ENCODE measurements at regions not wholly inside any gene's neighbourhood (a gene's known extent, or its start where the extent isn't known, plus 50 kb on each side); places are given as distances from the start of the nearest gene placed in this dataset.
"Not testable (repeated sequence)": the region's sequence is repeated elsewhere in the genome, so short reads cannot be mapped to it uniquely, and the experiment has no call there.

GRCh38 chr20:4468114-4468513, 218.1 kb upstream of the PRNP start:
- no peak overlapping the region for H2AFZ ChIP-seq (ENCODE audit: low read length)
- H3K4me3 ChIP-seq (replicated peaks in 1 of 4; ENCODE audit: control extremely low read depth in 1 of 4, insufficient read depth in 1 of 4, low read depth in 3 of 4, low read length in 4 of 4): no peak overlapping the region
- H3K9me3 ChIP-seq (ENCODE audit: control insufficient read depth, insufficient read depth, low read depth, low read length): no peaks in the 10 kb centered on the region
- H3K4me1 ChIP-seq (ENCODE audit: control insufficient read depth, extremely low read depth, insufficient read depth, low read length): peaks cover 7% of the 10 kb centered on the region
- TF ChIP-seq CTCF (conservative IDR thresholded peaks at IDR 0.05 in 1 of 2, IDR thresholded peaks at IDR 0.05 in 1 of 2; ENCODE audit: low read depth in 1 of 2, low read length in 2 of 2) (no peak), EZH2 (IDR thresholded peaks at IDR 0.05; ENCODE audit: low read length, missing control alignments) (no peak)
- H4K20me1 ChIP-seq (ENCODE audit: control insufficient read depth, extremely low read depth, insufficient read depth, low read length): no peaks in the 10 kb centered on the region
- H3K27ac ChIP-seq (ENCODE audit: insufficient read depth, low read length): no peak overlapping the region
- H3K79me2 ChIP-seq (ENCODE audit: control insufficient read depth, insufficient read depth, low read length): no peaks in the 10 kb centered on the region
- H3K27me3 ChIP-seq (ENCODE audit: control insufficient read depth, insufficient read depth, low read length): no peaks in the 10 kb centered on the region
- H3K36me3 ChIP-seq (ENCODE audit: control insufficient read depth, insufficient read depth, low read length): no peaks in the 10 kb centered on the region
- no peak overlapping the region for H3K9ac ChIP-seq (ENCODE audit: insufficient read depth, low read length)
- no peak for DNase-seq (ENCODE audit: low read depth in 2 of 2)
- H3K4me2 ChIP-seq (ENCODE audit: extremely low read depth, insufficient read depth, low read length): no peak overlapping the region

GRCh38 chr20:4465855-4466545, 216.9 kb upstream of the ADRA1D start:
- no peak overlapping the region for H3K4me3 ChIP-seq (replicated peaks in 1 of 4; ENCODE audit: control extremely low read depth in 1 of 4, insufficient read depth in 1 of 4, low read depth in 3 of 4, low read length in 4 of 4)
- H3K4me2 ChIP-seq (ENCODE audit: extremely low read depth, insufficient read depth, low read length): no peak overlapping the region
- H3K36me3 ChIP-seq (ENCODE audit: control insufficient read depth, insufficient read depth, low read length): no peaks in the 10 kb centered on the region
- H3K9me3 ChIP-seq (ENCODE audit: control insufficient read depth, insufficient read depth, low read depth, low read length): no peaks in the 10 kb centered on the region
- no peaks in the 10 kb centered on the region for H4K20me1 ChIP-seq (ENCODE audit: control insufficient read depth, extremely low read depth, insufficient read depth, low read length)
- H3K27me3 ChIP-seq (ENCODE audit: control insufficient read depth, insufficient read depth, low read length): no peaks in the 10 kb centered on the region
- H2AFZ ChIP-seq (ENCODE audit: low read length): no peak overlapping the region
- H3K27ac ChIP-seq (ENCODE audit: insufficient read depth, low read length): no peak overlapping the region
- H3K9ac ChIP-seq (ENCODE audit: insufficient read depth, low read length): no peak overlapping the region
- peaks cover 5% of the 10 kb centered on the region for H3K4me1 ChIP-seq (ENCODE audit: control insufficient read depth, extremely low read depth, insufficient read depth, low read length)
- no peaks in the 10 kb centered on the region for H3K79me2 ChIP-seq (ENCODE audit: control insufficient read depth, insufficient read depth, low read length)
- TF ChIP-seq EZH2 (IDR thresholded peaks at IDR 0.05; ENCODE audit: low read length, missing control alignments) (no peak), CTCF (conservative IDR thresholded peaks at IDR 0.05 in 1 of 2, IDR thresholded peaks at IDR 0.05 in 1 of 2; ENCODE audit: low read depth in 1 of 2, low read length in 2 of 2) (no peak)
- DNase-seq (ENCODE audit: low read depth in 2 of 2): peak; percentile 71 to 77

GRCh38 chr20:4465212-4465611, 216.1 kb upstream of the ADRA1D start:
- Histone ChIP-seq H3K9me3 (ENCODE audit: control insufficient read depth, insufficient read depth, low read depth, low read length) (no peaks in the 10 kb centered on the region), H3K9ac (ENCODE audit: insufficient read depth, low read length) (no peak overlapping the region), H3K27ac (ENCODE audit: insufficient read depth, low read length) (no peak overlapping the region), H3K79me2 (ENCODE audit: control insufficient read depth, insufficient read depth, low read length) (no peaks in the 10 kb centered on the region), H3K4me2 (ENCODE audit: extremely low read depth, insufficient read depth, low read length) (no peak overlapping the region), H2AFZ (ENCODE audit: low read length) (no peak overlapping the region), H3K4me3 (replicated peaks in 1 of 4; ENCODE audit: control extremely low read depth in 1 of 4, insufficient read depth in 1 of 4, low read depth in 3 of 4, low read length in 4 of 4) (no peak overlapping the region), H4K20me1 (ENCODE audit: control insufficient read depth, extremely low read depth, insufficient read depth, low read length) (no peaks in the 10 kb centered on the region), H3K36me3 (ENCODE audit: control insufficient read depth, insufficient read depth, low read length) (no peaks in the 10 kb centered on the region), H3K27me3 (ENCODE audit: control insufficient read depth, insufficient read depth, low read length) (no peaks in the 10 kb centered on the region), H3K4me1 (ENCODE audit: control insufficient read depth, extremely low read depth, insufficient read depth, low read length) (peaks cover 5% of the 10 kb centered on the region)
- TF ChIP-seq EZH2 (IDR thresholded peaks at IDR 0.05; ENCODE audit: low read length, missing control alignments): no peak
- no peak for TF ChIP-seq CTCF (conservative IDR thresholded peaks at IDR 0.05 in 1 of 2, IDR thresholded peaks at IDR 0.05 in 1 of 2; ENCODE audit: low read depth in 1 of 2, low read length in 2 of 2)
- no peak for DNase-seq (ENCODE audit: low read depth in 2 of 2)

GRCh38 chr20:4462801-4463200, 213.7 kb upstream of the ADRA1D start:
- not testable (repeated sequence) for H4K20me1 ChIP-seq (ENCODE audit: control insufficient read depth, extremely low read depth, insufficient read depth, low read length); H2AFZ ChIP-seq (ENCODE audit: low read length); H3K27me3 ChIP-seq (ENCODE audit: control insufficient read depth, insufficient read depth, low read length); DNase-seq (ENCODE audit: low read depth in 2 of 2); H3K27ac ChIP-seq (ENCODE audit: insufficient read depth, low read length); H3K4me3 ChIP-seq (replicated peaks in 1 of 4; ENCODE audit: control extremely low read depth in 1 of 4, insufficient read depth in 1 of 4, low read depth in 3 of 4, low read length in 4 of 4); H3K79me2 ChIP-seq (ENCODE audit: control insufficient read depth, insufficient read depth, low read length); H3K4me2 ChIP-seq (ENCODE audit: extremely low read depth, insufficient read depth, low read length); H3K9me3 ChIP-seq (ENCODE audit: control insufficient read depth, insufficient read depth, low read depth, low read length); H3K9ac ChIP-seq (ENCODE audit: insufficient read depth, low read length); H3K4me1 ChIP-seq (ENCODE audit: control insufficient read depth, extremely low read depth, insufficient read depth, low read length); H3K36me3 ChIP-seq (ENCODE audit: control insufficient read depth, insufficient read depth, low read length)

All from fibroblast of lung (primary cell).